HG02759 (cell line): ENCODE measurements at regions not wholly inside any gene's neighbourhood (a gene's known extent, or its start where the extent isn't known, plus 50 kb on each side); places are given as distances from the start of the nearest gene placed in this dataset.

Experiments
- ATAC-seq: cut with Tn5 transposase; IDR thresholded peaks from one replicate; pipeline ENCODE4 v1.9.1; 2021; ENCODE audit warnings: mild to moderate bottlenecking, moderate library complexity; ENCODE audit not compliant: unreplicated experiment

- no peak for ATAC-seq
Measured at GRCh38 chr9:22278426-22278825, 168.2 kb upstream of the DMRTA1 start.

GRCh38 chr9:22279636-22280035, 167.0 kb upstream of the DMRTA1 start:
- no peak for ATAC-seq

GRCh38 chr9:22285066-22285465, 161.6 kb upstream of the DMRTA1 start:
- ATAC-seq, result no peak

- ATAC-seq, result no peak
Measured at GRCh38 chr9:22286661-22287060, 160.0 kb upstream of the DMRTA1 start.

GRCh38 chr9:22288661-22289060, 158.0 kb upstream of the DMRTA1 start:
- ATAC-seq, result no peak

GRCh38 chr9:22307013-22307711, 139.5 kb upstream of the DMRTA1 start:
- ATAC-seq, result no peak

GRCh38 chr9:22308177-22308576, 138.4 kb upstream of the DMRTA1 start:
- no peak for ATAC-seq

- ATAC-seq, result no peak
Measured at GRCh38 chr9:22316645-22317044, 130.0 kb upstream of the DMRTA1 start.

GRCh38 chr9:22331533-22331932, 115.1 kb upstream of the DMRTA1 start:
- ATAC-seq, result no peak

GRCh38 chr9:22332202-22332601, 114.4 kb upstream of the DMRTA1 start:
- ATAC-seq, result no peak

GRCh38 chr9:22337261-22337660, 109.4 kb upstream of the DMRTA1 start:
- ATAC-seq, result no peak

GRCh38 chr9:22342491-22343217, 104.0 kb upstream of the DMRTA1 start:
- no peak for ATAC-seq

- no peak for ATAC-seq
Measured at GRCh38 chr9:22343218-22343611, 103.4 kb upstream of the DMRTA1 start.

- ATAC-seq, result no peak
Measured at GRCh38 chr9:22354699-22355384, 91.8 kb upstream of the DMRTA1 start.

GRCh38 chr9:22356985-22357384, 89.6 kb upstream of the DMRTA1 start:
- no peak for ATAC-seq

GRCh38 chr9:22363421-22363887, 83.2 kb upstream of the DMRTA1 start:
- no peak for ATAC-seq

GRCh38 chr9:22373636-22374035, 73.0 kb upstream of the DMRTA1 start:
- no peak for ATAC-seq

GRCh38 chr9:22374051-22374450, 72.6 kb upstream of the DMRTA1 start:
- no peak for ATAC-seq

- no peak for ATAC-seq
Measured at GRCh38 chr9:22379272-22379671, 67.4 kb upstream of the DMRTA1 start.

- ATAC-seq, result no peak
Measured at GRCh38 chr9:22381170-22381569, 65.5 kb upstream of the DMRTA1 start.

- no peak for ATAC-seq
Measured at GRCh38 chr9:22382331-22382730, 64.3 kb upstream of the DMRTA1 start.

- ATAC-seq, result no peak
Measured at GRCh38 chr9:22383718-22384117, 62.9 kb upstream of the DMRTA1 start.
